Prostate gland (tissue), 2 donors: ENCODE measurements at regions not wholly inside any gene's neighbourhood (a gene's known extent, or its start where the extent isn't known, plus 50 kb on each side); places are given as distances from the start of the nearest gene placed in this dataset.

Experiments
- DNase-seq: peaks from one replicate; pipeline ENCODE4 v3.0.0-alpha.2; 2019; ENCODE audit warnings: low spot score
- H3K27ac ChIP-seq, 2 donors: fragments of 200-600 bp; sonication (generic); 2 replicates each; pipeline ENCODE4 v1.5.1; 2017 to 2019
- H3K27me3 ChIP-seq: fragments of 200-600 bp; sonication (generic); replicated peaks from 2 replicates; pipeline ENCODE4 v1.5.1; 2019; ENCODE audit not compliant: insufficient read depth
- H3K36me3 ChIP-seq, 2 donors: fragments of 200-600 bp; sonication (generic); 1 replicate in 1 of 2; 2 replicates in 1 of 2; pipeline versions ENCODE4 v1.5.1 to v1.8.1; 2017 to 2019
- H3K4me1 ChIP-seq: fragments of 200-600 bp; sonication (generic); replicated peaks from 2 replicates; pipeline ENCODE4 v1.5.1; 2019
- H3K4me3 ChIP-seq, 2 donors: fragments of 200-600 bp; sonication (generic); 2 replicates each; pipeline ENCODE4 v1.5.1; 2017 to 2019
- H3K9me3 ChIP-seq: fragments of 200-600 bp; sonication (generic); 2 replicates; pipeline ENCODE4 v1.5.1; 2017
- CTCF ChIP-seq, 4 experiments: fragments of 200-600 bp in 2 of 4; fragments of 450-650 bp in 2 of 4; sonication (generic) in 2 of 4; IDR thresholded peaks; 1 replicate in 3 of 4; 2 replicates in 1 of 4; pipeline ENCODE4 v1.5.1; 2016 to 2019; ENCODE audit warnings: antibody characterized with exemption in 4 of 4, mild to moderate bottlenecking in 2 of 4, moderate library complexity in 2 of 4
- POLR2A ChIP-seq: fragments of 450-650 bp; IDR thresholded peaks from one replicate; pipeline ENCODE4 v1.6.1; 2016; ENCODE audit warnings: antibody characterized with exemption, mild to moderate bottlenecking
- POLR2AphosphoS5 ChIP-seq: sonication (generic); formaldehyde crosslinking; IDR thresholded peaks from one replicate; pipeline ENCODE4 v1.6.1; 2017; ENCODE audit warnings: antibody characterized with exemption
- WGBS: methylation state at CpG from one replicate; pipeline ENCODE4 v1.1.5; 2018; 5-methylcytosine and 5-hydroxymethylcytosine counted together
- intact Hi-C: fragments of 100-400 bp; cut with DNase I; formaldehyde crosslinking; loops from one replicate; pipeline ENCODE4 v1.14.2; 2022

- no peak overlapping the region for H3K4me3 ChIP-seq
- no peak for DNase-seq
- 54% methylated on average over 2 of the region's 2 CpGs for WGBS
- H3K36me3 ChIP-seq: no peaks in the 10 kb centered on the region
- no peaks in the 10 kb centered on the region for H3K27me3 ChIP-seq
- H3K27ac ChIP-seq: no peak overlapping the region
- H3K9me3 ChIP-seq: no peaks in the 10 kb centered on the region
- no peaks in the 10 kb centered on the region for H3K4me1 ChIP-seq
- TF ChIP-seq POLR2AphosphoS5 (no peak), CTCF (IDR thresholded peaks at IDR 0.05) (no peak), POLR2A (no peak)
- intact Hi-C loops: no loop called here
Observed at GRCh38 chr2:81495556-81495955, 1191.0 kb upstream of the LRRTM1 start.

DNA sequence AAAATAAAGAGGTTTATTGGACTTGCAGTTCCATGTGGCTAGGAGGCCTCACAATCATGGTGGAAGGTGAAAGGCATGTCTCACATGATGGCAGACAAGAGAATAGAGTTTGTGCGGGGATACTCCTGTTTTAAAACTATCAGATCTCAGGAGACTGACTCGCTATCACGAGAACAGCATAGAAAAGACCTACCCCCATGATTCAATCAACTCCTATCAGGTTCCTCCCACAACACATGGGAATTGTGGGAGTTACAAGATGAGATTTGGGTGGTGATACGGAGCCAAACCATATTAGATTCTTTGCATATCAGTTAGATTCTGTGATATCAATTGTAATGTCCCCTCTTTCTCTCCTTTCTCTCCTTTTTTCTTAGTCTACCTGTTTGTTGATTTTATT, 1178.7 kb upstream of the LRRTM1 start:
- TF ChIP-seq CTCF (IDR thresholded peaks at IDR 0.05): no peak
- DNase-seq: no peak
- Histone ChIP-seq H3K36me3 (no peaks in the 10 kb centered on the region), H3K4me3 (no peak overlapping the region), H3K27ac (no peak overlapping the region), H3K9me3 (no peaks in the 10 kb centered on the region), H3K27me3 (no peaks in the 10 kb centered on the region), H3K4me1 (no peaks in the 10 kb centered on the region)
- WGBS: 90% methylated on average over 4 of the region's 4 CpGs
- intact Hi-C loops: no loop called here

- no peak for DNase-seq
- 93% methylated on average over 5 of the region's 5 CpGs for WGBS
- intact Hi-C loops: no loop called here
- H3K27ac ChIP-seq: no peak overlapping the region
- H3K36me3 ChIP-seq: no peaks in the 10 kb centered on the region
- no peaks in the 10 kb centered on the region for H3K9me3 ChIP-seq
- no peak overlapping the region for H3K4me3 ChIP-seq
- H3K4me1 ChIP-seq: no peaks in the 10 kb centered on the region
- no peak for TF ChIP-seq CTCF (IDR thresholded peaks at IDR 0.05)
- no peak for TF ChIP-seq POLR2AphosphoS5
- TF ChIP-seq POLR2A: no peak
- no peaks in the 10 kb centered on the region for H3K27me3 ChIP-seq
Observed at GRCh38 chr2:81481994-81482368, 1177.4 kb upstream of the LRRTM1 start.

DNA sequence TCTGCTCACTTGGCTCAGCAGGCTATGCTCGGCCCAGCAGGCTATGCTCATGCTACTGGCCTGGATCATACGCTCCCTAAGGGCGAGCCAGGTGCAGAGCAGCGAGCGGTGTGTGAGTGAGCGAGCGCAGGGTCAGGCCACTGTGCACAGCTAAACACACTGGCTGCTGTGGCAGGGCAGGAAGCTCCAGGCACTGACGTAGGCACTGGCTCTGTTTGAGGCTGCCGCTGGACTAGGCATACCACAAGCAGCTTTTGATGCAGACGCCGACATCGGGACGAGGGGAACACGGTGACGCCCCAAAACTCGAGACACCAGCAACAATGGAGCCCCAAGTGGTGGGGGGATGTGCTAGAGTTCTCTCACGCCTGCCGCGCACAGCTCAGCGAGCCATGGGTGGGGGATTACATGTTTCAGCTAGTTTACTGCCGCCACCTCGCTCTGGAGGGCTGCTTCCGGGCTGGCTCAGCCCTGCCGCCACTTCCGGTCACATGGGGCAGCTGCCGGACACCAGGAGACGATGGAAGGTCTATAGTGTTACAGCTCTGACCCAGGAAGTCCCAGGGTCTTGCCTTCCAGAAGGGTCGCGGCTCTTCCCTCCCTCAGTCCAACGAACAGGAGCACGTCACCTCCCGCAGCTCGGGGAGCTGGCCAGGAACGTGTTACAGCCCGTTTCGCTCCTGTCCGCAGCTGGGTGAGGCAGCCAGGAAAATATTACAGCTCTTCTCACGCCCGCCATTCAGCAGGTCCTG, 1176.9 kb upstream of the LRRTM1 start:
- H3K4me3 ChIP-seq: no peak overlapping the region
- no peaks in the 10 kb centered on the region for H3K9me3 ChIP-seq

More for the DNA sequence above, 1176.9 kb upstream of the LRRTM1 start:
- Histone ChIP-seq H3K4me1 (no peaks in the 10 kb centered on the region), H3K36me3 (no peaks in the 10 kb centered on the region), H3K27me3 (no peaks in the 10 kb centered on the region), H3K27ac (no peak overlapping the region)
- WGBS: 92% methylated on average over 27 of the region's 39 CpGs
- intact Hi-C loops: no loop called here
- DNase-seq: no peak
- TF ChIP-seq POLR2AphosphoS5: no peak
- TF ChIP-seq POLR2A: no peak
- no peak for TF ChIP-seq CTCF (IDR thresholded peaks at IDR 0.05)
